ENCODE measurements at regions not wholly inside any gene's neighbourhood (a gene's known extent, or its start where the extent isn't known, plus 50 kb on each side); places are given as distances from the start of the nearest gene placed in this dataset.
"Not testable (repeated sequence)": the region's sequence is repeated elsewhere in the genome, so short reads cannot be mapped to it uniquely, and the experiment has no call there.

GRCh38 chr22:22322792-22323191, 78.2 kb downstream of the VPREB1 start:
- Histone ChIP-seq H4K20me1 (ENCODE audit: low read depth, low read length) (no peaks in the 10 kb centered on the region), H3K36me3 (ENCODE audit: low read length) (no peaks in the 10 kb centered on the region), H3K9me3 (ENCODE audit: insufficient read depth, low read length) (no peaks in the 10 kb centered on the region), H3K4me3 (ENCODE audit: insufficient read depth, low read length, poor library complexity, severe bottlenecking) (no peak overlapping the region), H3K9me2 (replicated peaks; ENCODE audit: insufficient read depth, low read length) (no peaks in the 10 kb centered on the region), H3F3A (ENCODE audit: insufficient read depth) (no peaks in the 10 kb centered on the region), H3K4me2 (ENCODE audit: low read depth, low read length, poor library complexity, severe bottlenecking) (no peak overlapping the region), H3K27me3 (ENCODE audit: low read length) (no peaks in the 10 kb centered on the region), H3K27ac (ENCODE audit: low read depth, low read length) (no peak overlapping the region), H3K79me2 (ENCODE audit: insufficient read depth, low read length) (no peaks in the 10 kb centered on the region), H2AFZ (ENCODE audit: low read depth, low read length, severe bottlenecking) (no peak overlapping the region), H3K9ac (ENCODE audit: low read length) (no peak overlapping the region)
- TF ChIP-seq CTCF (IDR thresholded peaks at IDR 0.05; ENCODE audit: insufficient read depth, low read length, poor library complexity, severe bottlenecking): no peak
- TF ChIP-seq EZH2phosphoT487 (conservative IDR thresholded peaks at IDR 0.05; ENCODE audit: low read length): no peak

GRCh38 chr22:22327723-22328122, 83.1 kb downstream of the VPREB1 start:
- H3K79me2 ChIP-seq (ENCODE audit: insufficient read depth, low read length): no peaks in the 10 kb centered on the region
- H2AFZ ChIP-seq (ENCODE audit: low read depth, low read length, severe bottlenecking): no peak overlapping the region
- no peaks in the 10 kb centered on the region for H3K9me2 ChIP-seq (replicated peaks; ENCODE audit: insufficient read depth, low read length)
- no peak overlapping the region for H3K27ac ChIP-seq (ENCODE audit: low read depth, low read length)
- no peak overlapping the region for H3K9ac ChIP-seq (ENCODE audit: low read length)
- H4K20me1 ChIP-seq (ENCODE audit: low read depth, low read length): no peaks in the 10 kb centered on the region
- no peaks in the 10 kb centered on the region for H3K9me3 ChIP-seq (ENCODE audit: insufficient read depth, low read length)
- H3K4me2 ChIP-seq (ENCODE audit: low read depth, low read length, poor library complexity, severe bottlenecking): no peak overlapping the region
- no peak overlapping the region for H3K4me3 ChIP-seq (ENCODE audit: insufficient read depth, low read length, poor library complexity, severe bottlenecking)
- no peaks in the 10 kb centered on the region for H3F3A ChIP-seq (ENCODE audit: insufficient read depth)
- TF ChIP-seq CTCF (IDR thresholded peaks at IDR 0.05; ENCODE audit: insufficient read depth, low read length, poor library complexity, severe bottlenecking) (no peak), EZH2phosphoT487 (conservative IDR thresholded peaks at IDR 0.05; ENCODE audit: low read length) (no peak)
- H3K27me3 ChIP-seq (ENCODE audit: low read length): no peaks in the 10 kb centered on the region
- H3K36me3 ChIP-seq (ENCODE audit: low read length): no peaks in the 10 kb centered on the region

GRCh38 chr22:22329792-22330191, 85.2 kb downstream of the VPREB1 start:
- Histone ChIP-seq H3K4me2 (ENCODE audit: low read depth, low read length, poor library complexity, severe bottlenecking) (no peak overlapping the region), H3K9me2 (replicated peaks; ENCODE audit: insufficient read depth, low read length) (no peaks in the 10 kb centered on the region), H3K27me3 (ENCODE audit: low read length) (no peaks in the 10 kb centered on the region), H3K36me3 (ENCODE audit: low read length) (no peaks in the 10 kb centered on the region), H2AFZ (ENCODE audit: low read depth, low read length, severe bottlenecking) (no peak overlapping the region), H4K20me1 (ENCODE audit: low read depth, low read length) (no peaks in the 10 kb centered on the region), H3K4me3 (ENCODE audit: insufficient read depth, low read length, poor library complexity, severe bottlenecking) (no peak overlapping the region), H3K9ac (ENCODE audit: low read length) (no peak overlapping the region), H3K9me3 (ENCODE audit: insufficient read depth, low read length) (no peaks in the 10 kb centered on the region), H3K79me2 (ENCODE audit: insufficient read depth, low read length) (no peaks in the 10 kb centered on the region), H3F3A (ENCODE audit: insufficient read depth) (no peaks in the 10 kb centered on the region), H3K27ac (ENCODE audit: low read depth, low read length) (no peak overlapping the region)
- no peak for TF ChIP-seq EZH2phosphoT487 (conservative IDR thresholded peaks at IDR 0.05; ENCODE audit: low read length)
- no peak for TF ChIP-seq CTCF (IDR thresholded peaks at IDR 0.05; ENCODE audit: insufficient read depth, low read length, poor library complexity, severe bottlenecking)

GRCh38 chr22:22335640-22336039, 91.1 kb downstream of the VPREB1 start:
- not testable (repeated sequence) for H3K27me3 ChIP-seq (ENCODE audit: low read length); H3K9me2 ChIP-seq (replicated peaks; ENCODE audit: insufficient read depth, low read length); H3K36me3 ChIP-seq (ENCODE audit: low read length); H3K4me2 ChIP-seq (ENCODE audit: low read depth, low read length, poor library complexity, severe bottlenecking); H3K9ac ChIP-seq (ENCODE audit: low read length); H3F3A ChIP-seq (ENCODE audit: insufficient read depth); H4K20me1 ChIP-seq (ENCODE audit: low read depth, low read length); H3K27ac ChIP-seq (ENCODE audit: low read depth, low read length); H2AFZ ChIP-seq (ENCODE audit: low read depth, low read length, severe bottlenecking); H3K4me3 ChIP-seq (ENCODE audit: insufficient read depth, low read length, poor library complexity, severe bottlenecking); H3K9me3 ChIP-seq (ENCODE audit: insufficient read depth, low read length); H3K79me2 ChIP-seq (ENCODE audit: insufficient read depth, low read length)

GRCh38 chr22:22336333-22336732, 91.7 kb downstream of the VPREB1 start:
- H3K4me3 ChIP-seq (ENCODE audit: insufficient read depth, low read length, poor library complexity, severe bottlenecking); H3K4me2 ChIP-seq (ENCODE audit: low read depth, low read length, poor library complexity, severe bottlenecking); H3K9me3 ChIP-seq (ENCODE audit: insufficient read depth, low read length); H4K20me1 ChIP-seq (ENCODE audit: low read depth, low read length); H3K27ac ChIP-seq (ENCODE audit: low read depth, low read length); H3K9me2 ChIP-seq (replicated peaks; ENCODE audit: insufficient read depth, low read length); H3K36me3 ChIP-seq (ENCODE audit: low read length); H3K79me2 ChIP-seq (ENCODE audit: insufficient read depth, low read length); H3F3A ChIP-seq (ENCODE audit: insufficient read depth); H3K27me3 ChIP-seq (ENCODE audit: low read length); H2AFZ ChIP-seq (ENCODE audit: low read depth, low read length, severe bottlenecking); H3K9ac ChIP-seq (ENCODE audit: low read length): not testable (repeated sequence)

GRCh38 chr22:22338778-22339177, 94.2 kb downstream of the VPREB1 start:
- not testable (repeated sequence) for H3K9ac ChIP-seq (ENCODE audit: low read length); H4K20me1 ChIP-seq (ENCODE audit: low read depth, low read length); H3K36me3 ChIP-seq (ENCODE audit: low read length); H3K79me2 ChIP-seq (ENCODE audit: insufficient read depth, low read length); H3K9me2 ChIP-seq (replicated peaks; ENCODE audit: insufficient read depth, low read length); H3K27me3 ChIP-seq (ENCODE audit: low read length); H3K9me3 ChIP-seq (ENCODE audit: insufficient read depth, low read length); H3K27ac ChIP-seq (ENCODE audit: low read depth, low read length); H2AFZ ChIP-seq (ENCODE audit: low read depth, low read length, severe bottlenecking); H3K4me3 ChIP-seq (ENCODE audit: insufficient read depth, low read length, poor library complexity, severe bottlenecking); H3K4me2 ChIP-seq (ENCODE audit: low read depth, low read length, poor library complexity, severe bottlenecking); H3F3A ChIP-seq (ENCODE audit: insufficient read depth)
